ENCODE measurements at regions not wholly inside any gene's neighbourhood (a gene's known extent, or its start where the extent isn't known, plus 50 kb on each side); places are given as distances from the start of the nearest gene placed in this dataset.
"Not testable (repeated sequence)": the region's sequence is repeated elsewhere in the genome, so short reads cannot be mapped to it uniquely, and the experiment has no call there.

DNA sequence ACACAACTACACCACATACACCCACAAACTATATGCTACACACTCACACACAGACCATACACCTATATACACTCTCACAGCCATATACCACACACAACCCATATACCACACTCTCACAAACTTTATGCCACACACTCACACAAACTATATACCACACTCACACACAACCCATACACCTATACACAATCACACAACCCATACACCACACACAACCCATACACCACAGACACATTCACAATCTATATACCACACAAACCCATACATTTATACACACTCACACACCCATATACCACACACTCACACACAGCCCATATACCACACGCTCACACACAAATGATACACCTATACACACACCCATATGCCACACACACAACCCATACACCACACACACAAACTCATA, 163.3 kb downstream of the TMEM121 start:
- H3K9me3 ChIP-seq (replicated peaks), result no peaks in the 10 kb centered on the region
- H3K4me1 ChIP-seq, result no peaks in the 10 kb centered on the region
- TF ChIP-seq, protein P1, sequence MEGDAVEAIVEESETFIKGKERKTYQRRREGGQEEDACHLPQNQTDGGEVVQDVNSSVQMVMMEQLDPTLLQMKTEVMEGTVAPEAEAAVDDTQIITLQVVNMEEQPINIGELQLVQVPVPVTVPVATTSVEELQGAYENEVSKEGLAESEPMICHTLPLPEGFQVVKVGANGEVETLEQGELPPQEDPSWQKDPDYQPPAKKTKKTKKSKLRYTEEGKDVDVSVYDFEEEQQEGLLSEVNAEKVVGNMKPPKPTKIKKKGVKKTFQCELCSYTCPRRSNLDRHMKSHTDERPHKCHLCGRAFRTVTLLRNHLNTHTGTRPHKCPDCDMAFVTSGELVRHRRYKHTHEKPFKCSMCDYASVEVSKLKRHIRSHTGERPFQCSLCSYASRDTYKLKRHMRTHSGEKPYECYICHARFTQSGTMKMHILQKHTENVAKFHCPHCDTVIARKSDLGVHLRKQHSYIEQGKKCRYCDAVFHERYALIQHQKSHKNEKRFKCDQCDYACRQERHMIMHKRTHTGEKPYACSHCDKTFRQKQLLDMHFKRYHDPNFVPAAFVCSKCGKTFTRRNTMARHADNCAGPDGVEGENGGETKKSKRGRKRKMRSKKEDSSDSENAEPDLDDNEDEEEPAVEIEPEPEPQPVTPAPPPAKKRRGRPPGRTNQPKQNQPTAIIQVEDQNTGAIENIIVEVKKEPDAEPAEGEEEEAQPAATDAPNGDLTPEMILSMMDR (IDR thresholded peaks at IDR 0.05; ENCODE audit: borderline replicate concordance), result no peak
- no peak for DNase-seq
- no peak overlapping the region for H3K4me3 ChIP-seq
- H3K27ac ChIP-seq (replicated peaks), result no peak overlapping the region
- H3K36me3 ChIP-seq, result no peaks in the 10 kb centered on the region
- intact Hi-C loops (cut with micrococcal nuclease), result no loop called here
- peaks cover 3% of the 10 kb centered on the region for H3K27me3 ChIP-seq (ENCODE audit: low read depth)

DNA sequence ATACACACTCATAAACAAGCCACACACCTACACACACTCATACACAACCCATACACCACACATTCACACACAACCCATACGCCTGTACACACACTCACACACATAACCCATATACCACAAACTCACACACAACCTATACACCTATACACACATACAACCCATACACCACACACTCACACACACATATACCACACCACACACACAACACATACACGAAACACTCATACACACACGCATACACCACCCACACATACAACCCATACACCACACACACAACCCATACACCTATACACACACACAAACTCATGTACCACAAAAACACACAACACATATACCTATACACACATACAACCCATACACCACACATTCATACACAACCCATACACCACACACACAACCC, 164.3 kb downstream of the TMEM121 start:
- Histone ChIP-seq H3K4me3 (no peak overlapping the region), H3K27me3 (ENCODE audit: low read depth) (peaks cover 8% of the 10 kb centered on the region), H3K36me3 (no peaks in the 10 kb centered on the region), H3K4me1 (no peaks in the 10 kb centered on the region), H3K9me3 (replicated peaks) (no peaks in the 10 kb centered on the region), H3K27ac (replicated peaks) (no peak overlapping the region)
- DNase-seq, result no peak
- TF ChIP-seq, protein P1 (IDR thresholded peaks at IDR 0.05; ENCODE audit: borderline replicate concordance), result no peak
- intact Hi-C loops (cut with micrococcal nuclease), result no loop called here

DNA sequence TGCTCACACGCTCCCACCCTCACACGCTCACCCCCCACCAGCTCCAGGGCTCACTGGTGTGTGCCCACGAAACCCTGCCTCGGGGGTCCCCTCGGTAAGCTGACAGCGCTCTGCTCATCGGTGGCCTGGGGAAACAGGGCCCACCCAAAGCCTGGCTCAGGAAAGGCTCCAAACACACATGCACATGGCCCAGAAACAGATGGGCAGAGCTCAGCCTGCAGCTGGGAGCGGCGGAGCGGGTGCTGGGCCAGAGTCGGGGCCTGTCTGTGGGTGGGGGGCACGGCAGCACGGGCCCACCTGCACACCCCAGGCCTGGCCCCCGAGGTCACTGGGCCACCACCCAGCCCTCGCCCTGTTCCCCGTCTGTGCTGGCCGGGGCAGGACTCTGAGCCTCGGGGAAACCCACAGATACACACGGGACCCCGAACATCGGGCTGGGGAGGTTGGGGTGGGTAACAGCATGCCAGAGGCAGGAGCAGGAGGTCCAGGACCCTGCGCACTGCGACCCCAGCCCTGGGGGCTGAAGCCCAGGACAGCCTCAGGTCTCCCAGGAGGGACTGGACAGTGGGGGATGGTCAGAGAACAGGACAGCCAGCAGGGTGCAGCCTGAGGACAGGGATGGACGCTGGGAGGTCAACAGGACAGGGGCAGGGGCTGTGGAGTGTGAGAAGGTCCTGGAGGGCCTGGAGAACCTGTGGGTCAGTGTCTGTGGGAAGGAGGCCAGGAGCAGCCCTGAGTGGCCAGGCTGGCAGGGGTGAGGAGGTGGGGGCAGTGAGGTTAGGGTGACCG, 165.1 kb downstream of the TMEM121 start:
- H3K4me1 ChIP-seq; intact Hi-C loops (cut with micrococcal nuclease); H3K36me3 ChIP-seq; H3K4me3 ChIP-seq; H3K27me3 ChIP-seq (ENCODE audit: low read depth); DNase-seq; H3K27ac ChIP-seq (replicated peaks); H3K9me3 ChIP-seq (replicated peaks): not testable (repeated sequence)

DNA sequence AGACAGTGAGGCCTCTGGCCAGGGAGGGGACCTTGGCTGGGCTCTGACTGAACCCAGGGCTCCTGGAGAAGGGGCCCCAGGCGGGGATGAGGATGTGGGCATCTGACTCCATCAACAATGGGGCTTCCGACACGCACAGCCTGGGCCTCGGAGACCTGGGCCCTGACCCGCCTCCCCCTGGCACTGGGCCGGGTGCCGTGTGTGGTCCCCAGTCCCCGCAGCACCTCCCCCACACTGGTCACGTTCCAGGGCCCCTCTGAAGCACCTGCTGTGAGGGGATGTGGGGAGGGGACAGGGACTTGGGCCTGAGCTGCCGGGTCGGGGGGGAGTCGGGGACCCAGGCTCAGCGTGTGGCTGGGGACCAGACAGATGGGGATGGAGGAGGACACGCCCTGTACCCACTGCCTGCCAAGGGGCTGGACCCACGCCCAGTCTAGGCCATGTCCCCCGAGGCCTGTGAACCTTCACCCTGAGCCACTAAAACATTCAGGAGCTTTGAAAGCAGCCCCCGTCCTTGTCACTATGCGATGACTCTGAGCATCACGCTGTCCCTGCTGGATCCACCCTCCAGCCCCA, 165.8 kb downstream of the TMEM121 start:
- H3K4me3 ChIP-seq; H3K27ac ChIP-seq (replicated peaks); H3K27me3 ChIP-seq (ENCODE audit: low read depth); DNase-seq; intact Hi-C loops (cut with micrococcal nuclease); H3K4me1 ChIP-seq; H3K9me3 ChIP-seq (replicated peaks); H3K36me3 ChIP-seq: not testable (repeated sequence)

DNA sequence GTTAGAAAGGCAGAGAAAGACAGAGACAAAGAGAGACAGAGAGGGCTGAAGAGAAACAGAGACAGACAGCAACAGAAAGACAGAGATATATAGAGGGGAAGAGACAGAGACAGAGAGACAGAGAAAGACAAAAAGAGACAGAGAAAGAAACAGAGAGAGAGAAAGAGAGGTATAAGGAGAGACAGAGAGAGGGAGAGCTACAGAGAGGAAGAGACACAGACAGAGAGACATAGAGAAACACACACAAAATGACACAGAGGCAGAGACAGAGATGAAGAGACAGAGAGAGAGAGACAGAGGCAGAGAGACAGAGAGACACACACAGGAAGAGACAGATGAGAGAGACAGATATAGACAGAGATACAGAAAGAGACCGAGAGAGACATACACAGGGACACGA, 168.6 kb downstream of the TMEM121 start:
- intact Hi-C loops (cut with micrococcal nuclease), result no loop called here
- DNase-seq, result no peak
- TF ChIP-seq, protein P1 (IDR thresholded peaks at IDR 0.05; ENCODE audit: borderline replicate concordance), result no peak
- Histone ChIP-seq H3K27me3 (ENCODE audit: low read depth) (peaks cover 8% of the 10 kb centered on the region), H3K27ac (replicated peaks) (no peak overlapping the region), H3K36me3 (no peaks in the 10 kb centered on the region), H3K9me3 (replicated peaks) (no peaks in the 10 kb centered on the region), H3K4me1 (no peaks in the 10 kb centered on the region), H3K4me3 (no peak overlapping the region)

DNA sequence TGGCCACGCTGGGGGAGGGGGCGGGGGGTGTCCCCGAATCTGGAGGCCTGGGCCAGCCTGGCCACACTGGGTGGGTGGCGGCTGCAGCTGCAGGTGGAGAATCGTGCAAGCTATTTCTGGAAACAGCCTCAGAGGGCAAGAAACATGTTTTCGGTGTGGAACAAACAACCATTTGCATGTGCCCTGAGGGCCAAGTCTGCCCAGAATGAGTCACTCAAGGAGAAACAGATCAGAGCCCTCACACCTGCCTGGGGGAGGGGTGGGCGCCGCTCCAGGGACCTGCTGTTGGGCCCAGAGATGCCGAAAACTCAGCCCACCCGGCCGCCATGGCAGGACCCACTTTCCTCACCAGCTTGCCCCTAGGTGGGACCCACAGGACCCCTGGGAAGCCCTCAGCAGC, 170.0 kb downstream of the TMEM121 start:
- H3K4me3 ChIP-seq; DNase-seq; H3K36me3 ChIP-seq; H3K9me3 ChIP-seq (replicated peaks); intact Hi-C loops (cut with micrococcal nuclease); H3K27ac ChIP-seq (replicated peaks); H3K27me3 ChIP-seq (ENCODE audit: low read depth); H3K4me1 ChIP-seq: not testable (repeated sequence)

DNA sequence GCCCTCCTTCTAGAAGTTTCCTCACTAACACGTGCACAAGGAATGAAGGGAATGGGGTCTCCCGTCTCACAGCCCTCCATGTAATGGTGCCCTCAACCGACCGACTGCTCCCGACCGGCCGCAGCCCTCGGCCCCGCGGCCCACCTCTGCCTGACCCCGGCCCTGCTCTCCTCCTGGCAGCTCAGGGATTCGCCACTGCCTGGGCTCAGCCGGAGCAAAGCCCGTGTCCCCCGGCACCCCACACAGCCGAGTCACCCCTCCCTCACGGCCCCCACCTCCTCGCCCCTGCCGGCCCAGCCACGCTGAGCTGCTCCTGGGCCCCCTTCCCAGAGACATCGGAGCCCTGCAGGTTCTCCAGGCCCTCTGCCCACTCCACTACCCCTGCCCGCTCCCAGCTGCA, 171.0 kb downstream of the TMEM121 start:
- H3K27ac ChIP-seq (replicated peaks); H3K9me3 ChIP-seq (replicated peaks); H3K36me3 ChIP-seq; intact Hi-C loops (cut with micrococcal nuclease); DNase-seq; H3K4me1 ChIP-seq; H3K4me3 ChIP-seq; H3K27me3 ChIP-seq (ENCODE audit: low read depth): not testable (repeated sequence)

DNA sequence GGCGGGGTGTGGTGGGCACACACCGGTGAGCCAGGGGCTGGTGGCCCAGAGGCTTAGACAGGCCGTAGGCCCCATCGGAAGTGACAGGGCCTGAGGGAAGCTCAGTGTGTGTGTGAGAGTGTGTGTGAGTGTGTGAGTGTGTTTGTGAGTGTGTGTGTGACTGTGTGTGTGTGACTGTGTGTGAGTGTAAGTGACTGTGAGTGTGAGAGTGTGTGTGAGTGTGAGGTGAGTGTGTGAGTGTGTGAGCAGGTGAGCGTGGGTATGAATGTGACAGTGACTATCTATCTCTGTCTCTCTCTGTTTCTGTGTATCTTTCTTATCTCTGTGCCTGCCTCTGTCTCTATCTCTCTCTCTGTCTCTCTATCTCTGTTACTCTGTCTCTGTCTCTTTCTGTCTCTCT, 171.6 kb downstream of the TMEM121 start:
- H3K36me3 ChIP-seq; H3K4me1 ChIP-seq; H3K27ac ChIP-seq (replicated peaks); H3K9me3 ChIP-seq (replicated peaks); intact Hi-C loops (cut with micrococcal nuclease); DNase-seq; H3K4me3 ChIP-seq; H3K27me3 ChIP-seq (ENCODE audit: low read depth): not testable (repeated sequence)

DNA sequence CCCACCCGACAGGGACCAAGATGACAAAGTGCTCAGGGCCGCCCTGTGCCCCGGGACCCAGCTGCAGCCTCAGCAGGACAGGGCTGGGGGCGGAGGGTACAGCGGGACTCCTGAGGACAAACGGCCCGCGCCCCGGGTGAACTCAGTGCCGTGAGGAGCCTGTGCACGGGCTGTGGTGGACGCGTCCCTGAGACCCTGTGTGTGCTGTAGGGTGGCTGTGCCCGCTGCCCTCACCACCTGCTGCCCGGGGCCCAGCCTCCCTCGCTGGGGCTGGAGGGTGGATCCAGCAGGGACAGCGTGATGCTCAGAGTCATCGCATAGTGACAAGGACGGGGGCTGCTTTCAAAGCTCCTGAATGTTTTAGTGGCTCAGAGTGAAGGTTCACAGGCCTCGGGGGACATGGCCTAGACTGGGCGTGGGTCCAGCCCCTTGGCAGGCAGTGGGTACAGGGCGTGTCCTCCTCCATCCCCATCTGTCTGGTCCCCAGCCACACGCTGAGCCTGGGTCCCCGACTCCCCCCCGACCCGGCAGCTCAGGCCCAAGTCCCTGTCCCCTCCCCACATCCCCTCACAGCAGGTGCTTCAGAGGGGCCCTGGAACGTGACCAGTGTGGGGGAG, 172.7 kb downstream of the TMEM121 start:
- H3K4me1 ChIP-seq; H3K27me3 ChIP-seq (ENCODE audit: low read depth); intact Hi-C loops (cut with micrococcal nuclease); H3K36me3 ChIP-seq; H3K4me3 ChIP-seq; H3K9me3 ChIP-seq (replicated peaks); H3K27ac ChIP-seq (replicated peaks); DNase-seq: not testable (repeated sequence)

DNA sequence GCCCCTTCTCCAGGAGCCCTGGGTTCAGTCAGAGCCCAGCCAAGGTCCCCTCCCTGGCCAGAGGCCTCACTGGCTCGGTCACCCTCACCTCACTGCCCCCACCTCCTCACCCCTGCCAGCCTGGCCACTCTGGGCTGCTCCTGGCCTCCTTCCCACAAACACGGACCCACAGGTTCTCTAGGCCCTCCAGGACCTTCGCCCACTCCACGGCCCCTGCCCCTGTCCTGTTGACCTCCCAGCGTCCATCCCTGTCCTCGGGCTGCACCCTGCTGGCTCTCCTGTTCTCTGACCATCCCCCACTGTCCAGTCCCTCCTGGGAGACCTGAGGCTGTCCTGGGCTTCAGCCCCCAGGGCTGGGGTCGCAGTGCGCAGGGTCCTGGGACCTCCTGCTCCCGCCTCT, 173.3 kb downstream of the TMEM121 start:
- H3K27ac ChIP-seq (replicated peaks); H3K27me3 ChIP-seq (ENCODE audit: low read depth); H3K4me1 ChIP-seq; H3K9me3 ChIP-seq (replicated peaks); H3K4me3 ChIP-seq; H3K36me3 ChIP-seq; intact Hi-C loops (cut with micrococcal nuclease); DNase-seq: not testable (repeated sequence)

DNA sequence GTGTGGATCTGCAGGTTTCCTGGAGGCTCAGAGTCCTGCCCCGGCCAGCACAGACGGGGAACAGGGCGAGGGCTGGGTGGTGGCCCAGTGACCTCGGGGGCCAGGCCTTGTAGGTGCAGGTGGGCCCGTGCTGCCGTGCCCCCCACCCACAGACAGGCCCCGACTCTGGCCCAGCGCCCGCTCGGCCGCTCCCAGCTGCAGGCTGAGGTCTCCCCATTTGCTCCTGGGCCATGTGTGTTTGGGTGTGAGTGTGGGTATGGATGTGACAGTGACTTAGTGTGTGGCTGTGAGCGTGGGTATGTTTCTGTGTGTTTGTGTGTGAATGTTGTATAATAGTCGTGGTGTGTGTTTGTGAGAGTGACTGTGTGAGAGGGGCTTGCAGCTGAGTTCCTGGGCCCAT, 173.8 kb downstream of the TMEM121 start:
- H3K4me1 ChIP-seq; DNase-seq; H3K9me3 ChIP-seq (replicated peaks); H3K27ac ChIP-seq (replicated peaks); H3K36me3 ChIP-seq; H3K27me3 ChIP-seq (ENCODE audit: low read depth); intact Hi-C loops (cut with micrococcal nuclease); H3K4me3 ChIP-seq: not testable (repeated sequence)
